Tongue (tissue), 1 donor: ENCODE measurements at regions not wholly inside any gene's neighbourhood (a gene's known extent, or its start where the extent isn't known, plus 50 kb on each side); places are given as distances from the start of the nearest gene placed in this dataset.
"Not testable (repeated sequence)": the region's sequence is repeated elsewhere in the genome, so short reads cannot be mapped to it uniquely, and the experiment has no call there.

Experiments used
- DNase-seq: peaks from one replicate; pipeline ENCODE4 v3.0.0-alpha.2; 2015

DNA sequence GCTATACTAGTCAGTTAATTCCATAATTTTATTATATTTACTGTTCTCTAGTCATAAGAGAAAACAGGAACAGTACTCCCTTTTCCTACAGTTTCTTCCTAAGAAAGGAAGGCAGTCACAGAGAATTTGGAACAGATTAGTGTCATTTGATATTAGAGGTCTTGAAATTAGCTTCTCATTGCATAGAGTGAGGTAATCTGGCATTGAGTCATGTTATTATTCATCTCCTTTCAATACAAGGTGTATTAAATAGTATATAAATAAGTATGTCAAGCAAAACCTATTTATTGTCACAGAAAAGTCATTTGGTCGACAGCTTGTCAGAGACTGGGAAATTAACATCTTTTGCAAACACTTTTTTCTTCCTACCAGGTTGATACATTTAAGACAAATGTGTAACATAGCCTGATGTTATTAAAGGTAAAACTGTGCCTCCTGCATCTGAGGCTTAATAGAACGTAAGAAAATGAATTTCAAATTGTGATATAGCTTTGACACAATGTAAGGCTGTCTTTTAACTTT, 753.1 kb upstream of the FRG1 start:
- DNase-seq = no peak

DNA sequence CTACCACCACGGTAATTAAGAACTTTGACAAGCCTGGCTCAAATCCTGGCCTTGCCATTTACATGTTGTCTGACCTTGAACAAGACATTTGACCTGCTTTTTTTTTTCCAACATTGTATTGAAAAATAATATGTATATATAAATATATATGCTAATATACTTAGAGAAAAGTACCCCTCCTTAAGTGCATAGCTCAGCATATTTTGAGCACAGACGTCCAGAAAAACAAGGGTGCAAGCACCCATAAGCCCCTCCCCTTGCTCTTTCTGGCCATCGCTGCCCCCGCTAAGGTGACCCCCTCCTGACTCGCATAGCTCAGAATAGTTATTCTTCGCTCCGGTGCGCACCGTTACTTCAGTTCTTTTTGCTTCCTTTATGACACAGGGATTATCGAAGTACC, 742.0 kb upstream of the FRG1 start:
- no peak for DNase-seq

GRCh38 chr4:189200353-189200752, 740.3 kb upstream of the FRG1 start:
- DNase-seq = peak; percentile 6

- DNase-seq = peak; percentile 87
Measured at GRCh38 chr4:189202182-189202868, 738.3 kb upstream of the FRG1 start.

DNA sequence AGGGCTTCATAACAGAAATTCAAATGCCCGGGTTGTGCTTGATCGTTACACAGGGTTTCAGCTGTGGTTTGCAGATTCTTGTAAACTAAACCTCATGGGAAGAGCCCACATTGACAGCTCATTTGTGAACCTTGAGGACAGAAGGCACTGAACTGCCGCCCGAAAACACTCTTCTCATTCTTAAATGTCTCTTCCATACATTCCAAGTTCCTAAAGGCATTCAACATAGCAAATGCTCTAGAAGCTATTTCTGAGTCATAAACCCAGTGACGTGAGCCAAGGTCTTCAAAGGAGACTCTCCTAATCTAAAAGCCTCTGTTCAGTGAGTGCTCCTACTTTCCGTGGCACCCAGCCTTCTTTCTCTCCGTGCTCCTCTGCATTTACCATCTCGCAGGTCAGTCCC, 737.8 kb upstream of the FRG1 start:
- DNase-seq = peak; percentile 50

GRCh38 chr4:189204616-189205015, 736.1 kb upstream of the FRG1 start:
- no peak for DNase-seq

DNA sequence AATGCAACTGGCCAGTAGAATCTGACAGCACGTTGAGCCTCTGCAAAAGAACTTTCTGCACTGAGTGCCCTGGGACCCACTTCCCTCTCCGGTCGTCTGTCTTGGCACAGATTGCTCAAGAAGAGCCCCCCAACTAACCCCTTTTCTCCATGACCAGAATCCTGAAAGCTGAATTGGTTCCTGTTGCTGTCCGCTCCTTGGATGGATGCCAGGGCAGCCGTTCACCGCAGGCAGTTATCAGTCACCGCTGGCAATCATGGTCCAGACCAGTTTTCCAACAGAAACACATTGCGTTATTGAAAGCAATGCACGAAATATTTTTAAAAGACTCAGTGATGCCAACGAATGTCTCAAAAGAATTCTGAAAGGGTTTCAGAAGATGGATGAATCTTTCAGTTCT, 733.7 kb upstream of the FRG1 start:
- peak; percentile 12 for DNase-seq

DNA sequence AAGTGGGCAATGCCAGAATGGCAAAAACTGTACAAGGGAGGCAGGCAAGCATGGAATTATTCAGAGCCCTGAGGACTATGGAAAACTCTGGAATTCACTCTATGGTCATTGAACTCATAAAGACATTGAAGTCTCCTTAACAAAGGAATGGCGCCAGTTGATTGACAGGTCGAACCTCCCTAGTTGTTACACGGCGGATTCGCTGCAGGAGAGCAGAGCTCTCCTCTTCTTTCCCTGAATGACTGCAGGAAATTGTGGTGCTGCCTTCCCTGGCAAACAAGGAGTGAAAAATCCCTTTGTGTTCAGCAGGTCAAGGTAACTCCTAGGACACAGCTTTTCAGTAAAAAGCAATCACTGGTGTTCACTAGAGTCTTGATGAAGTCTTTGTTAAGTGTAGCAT, 732.8 kb upstream of the FRG1 start:
- no peak for DNase-seq

- DNase-seq = peak; percentile 9
Measured at GRCh38 chr4:189215574-189215973, 725.1 kb upstream of the FRG1 start.

- DNase-seq = no peak
Measured at GRCh38 chr4:189221691-189222090, 719.0 kb upstream of the FRG1 start.

GRCh38 chr4:189228726-189229125, 711.9 kb upstream of the FRG1 start:
- peak; percentile 32 for DNase-seq

DNA sequence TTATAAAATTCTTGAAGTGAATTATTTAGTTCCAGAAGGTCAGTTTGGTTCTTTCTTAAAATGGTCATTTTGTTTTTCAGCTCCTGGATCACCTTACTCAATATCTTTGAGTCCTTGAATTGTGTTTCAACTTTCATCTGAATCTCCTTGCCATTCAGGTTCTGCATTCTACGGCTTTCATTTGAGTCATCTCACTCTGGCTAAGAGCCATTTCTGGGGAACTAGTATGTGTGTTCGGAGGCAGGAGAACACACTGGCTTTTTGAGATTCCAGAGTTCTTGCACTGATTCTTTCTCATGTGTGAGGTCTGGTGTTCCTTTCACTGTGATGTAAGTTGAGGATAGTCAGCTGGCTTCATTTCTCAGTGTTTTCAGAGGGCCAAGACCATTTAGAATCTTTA, 708.4 kb upstream of the FRG1 start:
- DNase-seq = peak; percentile 7

DNA sequence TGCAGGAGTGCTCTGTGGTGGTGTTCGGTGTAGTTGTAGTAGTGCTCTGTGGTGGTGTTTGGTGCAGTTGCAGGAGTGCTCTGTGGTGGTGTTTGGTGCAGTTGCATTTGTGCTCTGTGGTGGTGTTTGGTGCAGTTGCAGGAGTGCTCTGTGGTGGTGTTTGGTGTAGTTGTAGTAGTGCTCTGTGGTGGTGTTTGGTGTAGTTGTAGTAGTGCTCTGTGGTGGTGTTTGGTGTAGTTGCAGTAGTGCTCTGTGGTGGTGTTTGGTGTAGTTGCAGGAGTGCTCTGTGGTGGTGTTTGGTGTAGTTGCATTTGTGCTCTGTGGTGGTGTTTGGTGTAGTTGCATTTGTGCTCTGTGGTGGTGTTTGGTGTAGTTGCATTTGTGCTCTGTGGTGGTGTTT, 706.9 kb upstream of the FRG1 start:
- not testable (repeated sequence) for DNase-seq

GRCh38 chr4:189234948-189235347, 705.7 kb upstream of the FRG1 start:
- DNase-seq = not testable (repeated sequence)

DNA sequence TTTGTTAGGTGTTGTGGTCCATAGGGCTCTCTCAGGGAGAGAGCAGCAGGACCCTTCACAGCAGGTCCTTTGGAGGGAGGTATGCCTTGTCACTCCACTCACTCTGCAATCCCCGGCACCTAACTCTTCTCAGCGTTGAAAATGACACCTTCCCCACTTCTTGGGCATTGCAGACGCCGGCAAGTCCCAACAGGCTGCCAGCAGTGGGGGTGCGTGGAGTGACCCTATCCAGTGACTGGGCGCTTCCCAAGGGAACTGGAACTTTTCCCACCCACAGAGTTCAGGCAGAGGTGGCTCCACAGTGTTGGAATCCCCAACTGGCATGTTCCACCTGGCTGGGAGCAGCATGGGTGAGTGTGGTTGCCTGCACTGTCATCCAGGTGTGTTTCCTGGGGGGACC, 705.1 kb upstream of the FRG1 start:
- no peak for DNase-seq

DNA sequence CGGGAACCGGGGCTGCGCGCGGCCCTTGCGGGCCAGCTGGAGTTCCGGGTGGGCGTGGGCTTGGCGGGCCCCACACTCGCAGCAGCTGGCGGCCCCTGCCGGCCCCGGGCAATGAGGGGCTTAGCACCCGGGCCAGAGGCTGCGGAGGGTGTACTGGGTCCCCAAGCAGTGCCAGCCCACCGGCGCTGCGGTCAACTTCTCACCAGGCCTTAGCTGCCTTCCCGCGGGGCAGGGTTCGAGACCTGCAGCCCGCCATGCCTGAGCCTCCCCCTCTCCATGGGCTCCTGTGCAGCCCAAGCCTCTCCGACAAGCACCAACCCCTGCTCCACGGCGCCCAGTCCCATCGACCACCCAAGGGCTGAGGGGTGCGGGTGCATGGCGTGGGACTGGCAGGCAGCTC, 704.4 kb upstream of the FRG1 start:
- DNase-seq = not testable (repeated sequence)

DNA sequence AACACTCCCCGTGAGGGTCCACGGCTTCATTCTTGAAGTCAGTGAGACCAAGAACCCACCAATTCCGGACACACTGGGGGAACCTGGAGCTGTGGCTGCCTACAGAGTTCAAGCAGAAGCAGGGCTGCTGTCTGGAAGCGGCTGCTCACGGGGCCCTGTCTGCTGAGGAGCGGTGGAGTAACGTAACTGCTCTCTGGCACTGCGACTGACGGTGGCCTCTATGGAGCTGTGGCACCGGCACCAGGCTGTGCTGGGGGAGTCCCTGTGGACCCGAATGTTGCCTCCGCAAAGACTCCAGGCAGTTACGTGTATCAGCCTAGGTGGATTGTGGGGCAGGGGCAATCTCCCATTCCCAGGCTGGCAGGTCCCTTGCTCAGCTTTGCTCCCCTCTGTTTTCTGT, 703.3 kb upstream of the FRG1 start:
- no peak for DNase-seq

- peak; percentile 45 for DNase-seq
Measured at GRCh38 chr4:189255636-189256035, 685.0 kb upstream of the FRG1 start.

DNA sequence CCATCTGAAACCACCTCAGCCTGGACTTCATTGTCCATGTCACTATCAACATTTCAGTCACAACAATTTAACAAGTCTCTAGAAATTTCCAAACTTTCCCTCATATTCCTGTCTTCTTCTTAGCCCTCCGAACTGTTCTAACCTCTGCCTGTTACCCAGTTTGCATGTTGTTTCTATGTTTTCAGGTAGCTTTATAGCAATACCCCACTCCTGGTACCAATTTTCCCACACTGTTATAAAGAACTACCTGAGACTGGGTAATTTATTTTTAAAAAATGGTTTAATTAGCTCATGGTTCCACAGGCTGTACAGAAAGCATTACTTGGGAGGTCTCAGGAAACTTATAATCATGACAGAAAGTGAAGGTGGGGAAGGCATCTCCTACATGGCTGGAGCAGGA, 679.2 kb upstream of the FRG1 start:
- DNase-seq = no peak

DNA sequence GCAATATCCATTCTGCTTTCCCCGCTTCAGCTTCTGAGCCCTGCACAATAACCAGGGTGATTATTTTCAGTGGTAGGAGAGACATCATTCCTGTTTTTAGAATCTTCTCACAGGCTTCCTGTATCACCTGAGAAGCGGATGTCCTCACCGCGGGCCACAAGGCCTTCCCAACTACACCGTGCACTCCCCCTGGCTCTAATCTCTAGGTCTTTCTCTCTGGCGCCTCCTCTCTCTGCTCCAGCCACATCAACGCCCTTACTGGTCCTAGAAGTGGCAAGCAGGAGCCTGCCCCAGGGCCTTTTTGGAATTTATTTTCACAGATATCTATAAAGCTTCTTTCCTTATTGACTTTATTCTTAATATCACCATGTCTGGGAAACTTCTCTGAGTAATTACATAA, 675.2 kb upstream of the FRG1 start:
- DNase-seq = no peak

GRCh38 chr4:189267312-189267965, 673.2 kb upstream of the FRG1 start:
- DNase-seq = no peak

GRCh38 chr4:189278597-189279165, 662.0 kb upstream of the FRG1 start:
- no peak for DNase-seq

- peak; percentile 31 for DNase-seq
Measured at GRCh38 chr4:189279188-189279587, 661.5 kb upstream of the FRG1 start.

DNA sequence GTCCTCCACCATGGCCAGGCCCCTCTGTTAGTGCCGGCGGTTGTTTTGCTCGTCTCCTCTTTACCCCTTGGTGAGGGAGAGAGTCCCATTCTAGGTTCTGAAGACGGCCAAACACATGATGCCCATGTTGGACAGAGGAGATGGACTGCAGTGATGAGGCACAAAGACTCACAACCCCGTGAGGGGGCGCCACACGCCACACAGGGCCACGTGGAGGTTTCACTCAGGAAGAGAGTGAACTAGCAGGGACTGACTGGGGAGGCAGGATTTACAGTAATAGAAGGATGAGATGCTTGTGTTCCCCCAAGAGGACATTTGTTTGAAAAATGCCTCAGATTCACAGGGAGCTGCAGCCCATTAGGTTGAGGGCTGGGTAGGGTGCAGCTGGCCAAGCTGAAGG, 655.3 kb upstream of the FRG1 start:
- DNase-seq = no peak
